Right cardiac atrium (tissue), 5 donors: ENCODE measurements at regions not wholly inside any gene's neighbourhood (a gene's known extent, or its start where the extent isn't known, plus 50 kb on each side); places are given as distances from the start of the nearest gene placed in this dataset.

ENCODE experiments used
- ATAC-seq, 2 donors: fragments of 200-7000 bp; cut with Tn5 transposase; one replicate each; pipeline versions ENCODE4 v1.8.0 to v1.9.1; 2020; ENCODE audit warnings: moderate library complexity in 2 of 2, mild to moderate bottlenecking in 1 of 2
- DNase-seq, 3 donors: peaks; one replicate each; pipeline ENCODE4 v3.0.0-alpha.2; 2020
- H3K27ac ChIP-seq: one replicate; pipeline ENCODE4 v1.5.1; 2013; ENCODE audit warnings: mild to moderate bottlenecking, low read length, control low read depth, moderate library complexity
- H3K27me3 ChIP-seq: one replicate; pipeline ENCODE4 v1.6.1; 2013; ENCODE audit not compliant: control insufficient read depth, insufficient read depth
- H3K4me1 ChIP-seq: one replicate; pipeline ENCODE4 v1.6.1; 2013; ENCODE audit warnings: low read length; ENCODE audit not compliant: control insufficient read depth, insufficient read depth
- H3K4me3 ChIP-seq: one replicate; pipeline ENCODE4 v1.5.1; 2013; ENCODE audit warnings: low read length, control low read depth
- H3K9me3 ChIP-seq: one replicate; pipeline ENCODE4 v1.6.1; 2013; ENCODE audit warnings: low read length; ENCODE audit not compliant: control insufficient read depth
- WGBS: extraction: QIAGEN DNeasy Blood & Tissue Kit; methylation state at CpG from one replicate; pipeline ENCODE4 v1.1.7; 2013; 5-methylcytosine and 5-hydroxymethylcytosine counted together
- intact Hi-C, 4 donors: fragments of 100-400 bp; cut with DNase I; formaldehyde crosslinking; loops; one replicate each; pipeline versions ENCODE4 v1.11.0 to v1.14.0; 2022 to 2023
- donor health status: healthy with polysubstance abuse.
- donor health status: DM: no; HTN: yes; CAD: no.
- donor health status: DM: no; HTN: no; CAD: no.
- donor health status: DM: no; HTN: yes; CAD: no; lungs with severe emphysema.
- donor health status: DM: yes; HTN: yes; CAD: no.

- DNase-seq: no peak
- Histone ChIP-seq H3K27ac (no peak overlapping the region), H3K9me3 (no peaks in the 10 kb centered on the region), H3K27me3 (no peaks in the 10 kb centered on the region), H3K4me3 (no peak overlapping the region), H3K4me1 (no peaks in the 10 kb centered on the region)
- no peak for ATAC-seq
- WGBS: 87% methylated on average over 2 of the region's 2 CpGs
- intact Hi-C loops: no loop called here
These were observed 313.2 kb downstream of the RND3 start for GRCh38 chr2:150174056-150174805.

- no peaks in the 10 kb centered on the region for H3K27me3 ChIP-seq
- ATAC-seq (no peak), DNase-seq (peak in 2 of 3 donors; percentile 29 to 54)
- intact Hi-C loops: no loop called here
- H3K9me3 ChIP-seq: no peaks in the 10 kb centered on the region
- H3K4me1 ChIP-seq: no peaks in the 10 kb centered on the region
- no peak overlapping the region for H3K4me3 ChIP-seq
- 96% methylated on average over 43 of the region's 43 CpGs for WGBS
- no peak overlapping the region for H3K27ac ChIP-seq
These were observed 316.4 kb downstream of the RND3 start for GRCh38 chr2:150171065-150171548.

- peak; percentile 91 to 96 for ATAC-seq
- no peaks in the 10 kb centered on the region for H3K9me3 ChIP-seq
- no peak overlapping the region for H3K27ac ChIP-seq
- DNase-seq: peak; percentile 67 to 84 (median 67)
- H3K4me1 ChIP-seq: no peaks in the 10 kb centered on the region
- intact Hi-C loops: no loop called here
- H3K4me3 ChIP-seq: no peak overlapping the region
- no peaks in the 10 kb centered on the region for H3K27me3 ChIP-seq
These were observed 318.2 kb downstream of the RND3 start for GRCh38 chr2:150169237-150169629.

GRCh38 chr2:150168595-150169236 is 318.8 kb downstream of the RND3 start:
- H3K4me1 ChIP-seq: no peaks in the 10 kb centered on the region
- DNase-seq (no peak), ATAC-seq (peak; percentile 58 to 67)
- intact Hi-C loops: no loop called here
- H3K27me3 ChIP-seq: no peaks in the 10 kb centered on the region
- no peak overlapping the region for H3K27ac ChIP-seq
- WGBS: 47% methylated on average over 1 of the region's 1 CpG
- no peaks in the 10 kb centered on the region for H3K9me3 ChIP-seq
- no peak overlapping the region for H3K4me3 ChIP-seq

- intact Hi-C loops: no loop called here
- H3K4me1 ChIP-seq: no peaks in the 10 kb centered on the region
These were observed 319.8 kb downstream of the RND3 start for GRCh38 chr2:150167711-150168110.

GRCh38 chr2:150166313-150167051 is 321.0 kb downstream of the RND3 start:
- H3K27ac ChIP-seq: no peak overlapping the region
- intact Hi-C loops: no loop called here
- WGBS: 73% methylated on average over 6 of the region's 6 CpGs

More at GRCh38 chr2:150167711-150168110, 319.8 kb downstream of the RND3 start:
- Histone ChIP-seq H3K9me3 (no peaks in the 10 kb centered on the region), H3K27ac (no peak overlapping the region), H3K4me3 (no peak overlapping the region), H3K27me3 (no peaks in the 10 kb centered on the region)
- 90% methylated on average over 2 of the region's 2 CpGs for WGBS
- ATAC-seq: no peak
- no peak for DNase-seq

GRCh38 chr2:150165988-150166312 is 321.5 kb downstream of the RND3 start:
- no peak overlapping the region for H3K27ac ChIP-seq

More at GRCh38 chr2:150166313-150167051, 321.0 kb downstream of the RND3 start:
- Histone ChIP-seq H3K27me3 (no peaks in the 10 kb centered on the region), H3K4me3 (no peak overlapping the region), H3K4me1 (no peaks in the 10 kb centered on the region), H3K9me3 (no peaks in the 10 kb centered on the region)
- ATAC-seq (no peak), DNase-seq (no peak)

GRCh38 chr2:150165442-150165841 is 322.0 kb downstream of the RND3 start:
- DNase-seq (no peak), ATAC-seq (no peak)
- Histone ChIP-seq H3K4me1 (no peaks in the 10 kb centered on the region), H3K9me3 (no peaks in the 10 kb centered on the region), H3K4me3 (no peak overlapping the region), H3K27ac (no peak overlapping the region), H3K27me3 (no peaks in the 10 kb centered on the region)
- intact Hi-C loops: no loop called here
- WGBS: 80% methylated on average over 6 of the region's 6 CpGs

More at GRCh38 chr2:150165988-150166312, 321.5 kb downstream of the RND3 start:
- WGBS: 95% methylated on average over 1 of the region's 1 CpG
- Histone ChIP-seq H3K27me3 (no peaks in the 10 kb centered on the region), H3K4me3 (no peak overlapping the region), H3K4me1 (no peaks in the 10 kb centered on the region), H3K9me3 (no peaks in the 10 kb centered on the region)
- intact Hi-C loops: no loop called here
- DNase-seq (no peak), ATAC-seq (no peak)

- H3K27me3 ChIP-seq: no peaks in the 10 kb centered on the region
- intact Hi-C loops: no loop called here
- no peaks in the 10 kb centered on the region for H3K9me3 ChIP-seq
- no peak overlapping the region for H3K4me3 ChIP-seq
- 55% methylated on average over 6 of the region's 6 CpGs for WGBS
- H3K4me1 ChIP-seq: no peaks in the 10 kb centered on the region
- ATAC-seq (no peak), DNase-seq (no peak)
- H3K27ac ChIP-seq: no peak overlapping the region
These were observed 325.1 kb downstream of the RND3 start for GRCh38 chr2:150162241-150162942.

GRCh38 chr2:150160058-150160457 is 327.4 kb downstream of the RND3 start:
- 66% methylated on average over 6 of the region's 6 CpGs for WGBS
- H3K27me3 ChIP-seq: no peaks in the 10 kb centered on the region
- no peak overlapping the region for H3K4me3 ChIP-seq
- DNase-seq (no peak), ATAC-seq (no peak)
- no peaks in the 10 kb centered on the region for H3K9me3 ChIP-seq
- no peak overlapping the region for H3K27ac ChIP-seq
- intact Hi-C loops: no loop called here
- no peaks in the 10 kb centered on the region for H3K4me1 ChIP-seq

- Histone ChIP-seq H3K9me3 (no peaks in the 10 kb centered on the region), H3K27ac (no peak overlapping the region), H3K4me3 (no peak overlapping the region), H3K27me3 (no peaks in the 10 kb centered on the region), H3K4me1 (no peaks in the 10 kb centered on the region)
- DNase-seq: no peak
- intact Hi-C loops: no loop called here
- 73% methylated on average over 4 of the region's 4 CpGs for WGBS
- no peak for ATAC-seq
These were observed 328.2 kb downstream of the RND3 start for GRCh38 chr2:150159300-150159699.
